PFSK-1 (cell line): ENCODE measurements at regions not wholly inside any gene's neighbourhood (a gene's known extent, or its start where the extent isn't known, plus 50 kb on each side); places are given as distances from the start of the nearest gene placed in this dataset.

Source experiments
- FOXP2 ChIP-seq: optimal IDR thresholded peaks from 2 replicates; pipeline ENCODE3; 2011; ENCODE audit warnings: borderline replicate concordance, control low read depth, inconsistent platforms; ENCODE audit not compliant: insufficient read depth; ENCODE audit errors: extremely low read length, extremely low read depth
- POLR2AphosphoS5 ChIP-seq: IDR thresholded peaks from 2 replicates; pipeline ENCODE4 v1.6.1; 2012; ENCODE audit warnings: low read depth, mild to moderate bottlenecking, control low read depth, low read length, moderate library complexity
- REST ChIP-seq, 2 experiments: IDR thresholded peaks; 2 replicates each; pipeline versions ENCODE4 v1.6.1 to v1.8.0; 2011 to 2012; ENCODE audit warnings: low read depth in 2 of 2, low read length in 2 of 2, control low read depth in 1 of 2, inconsistent platforms in 1 of 2, mild to moderate bottlenecking in 1 of 2, moderate library complexity in 1 of 2; ENCODE audit not compliant: insufficient read depth in 1 of 2
- SIN3A ChIP-seq: IDR thresholded peaks from 2 replicates; pipeline ENCODE4 v1.6.1; 2012; ENCODE audit warnings: mild to moderate bottlenecking, low read length, moderate library complexity, borderline replicate concordance; ENCODE audit not compliant: insufficient read depth
- TAF1 ChIP-seq: IDR thresholded peaks from 2 replicates; pipeline ENCODE4 v1.6.1; 2012; ENCODE audit warnings: low read length, control low read depth, borderline replicate concordance; ENCODE audit not compliant: insufficient read depth

GRCh38 chr15:61401903-61402698 lies 173.0 kb upstream of the RORA start:
- TF ChIP-seq POLR2AphosphoS5 (no peak), TAF1 (no peak), FOXP2 (no peak), SIN3A (no peak), REST (IDR thresholded peaks at IDR 0.05; ENCODE audit: insufficient read depth in 1 of 2, low read depth in 2 of 2, low read length in 2 of 2) (no peak)

- TF ChIP-seq FOXP2 (no peak), TAF1 (no peak), POLR2AphosphoS5 (no peak), SIN3A (no peak), REST (IDR thresholded peaks at IDR 0.05; ENCODE audit: insufficient read depth in 1 of 2, low read depth in 2 of 2, low read length in 2 of 2) (no peak)
Observed at GRCh38 chr15:61398310-61398709, 169.2 kb upstream of the RORA start.

GRCh38 chr15:61396235-61396919 lies 167.3 kb upstream of the RORA start:
- TF ChIP-seq SIN3A (no peak), FOXP2 (no peak), TAF1 (no peak), POLR2AphosphoS5 (no peak), REST (IDR thresholded peaks at IDR 0.05; ENCODE audit: insufficient read depth in 1 of 2, low read depth in 2 of 2, low read length in 2 of 2) (no peak)

- TF ChIP-seq POLR2AphosphoS5 (no peak), TAF1 (no peak), FOXP2 (no peak), REST (IDR thresholded peaks at IDR 0.05; ENCODE audit: insufficient read depth in 1 of 2, low read depth in 2 of 2, low read length in 2 of 2) (no peak), SIN3A (no peak)
Observed at GRCh38 chr15:61393949-61394348, 164.8 kb upstream of the RORA start.
